A549 (cell line): ENCODE measurements at regions not wholly inside any gene's neighbourhood (a gene's known extent, or its start where the extent isn't known, plus 50 kb on each side); places are given as distances from the start of the nearest gene placed in this dataset.

Source experiments
- ESRRA ChIP-seq: fragments of 150-350 bp; IDR thresholded peaks from 2 replicates; pipeline ENCODE4 v1.6.1; 2014; ENCODE audit warnings: mild to moderate bottlenecking, low read length, borderline replicate concordance
- NR3C1 ChIP-seq: fragments of >200 bp; sonication (Bioruptor Twin); formaldehyde crosslinking; IDR thresholded peaks from 3 replicates; pipeline ENCODE4 v1.6.1; 2017
- POLR2A ChIP-seq: IDR thresholded peaks from 2 replicates; pipeline ENCODE4 v1.6.1; 2012; ENCODE audit warnings: mild to moderate bottlenecking, low read length

DNA sequence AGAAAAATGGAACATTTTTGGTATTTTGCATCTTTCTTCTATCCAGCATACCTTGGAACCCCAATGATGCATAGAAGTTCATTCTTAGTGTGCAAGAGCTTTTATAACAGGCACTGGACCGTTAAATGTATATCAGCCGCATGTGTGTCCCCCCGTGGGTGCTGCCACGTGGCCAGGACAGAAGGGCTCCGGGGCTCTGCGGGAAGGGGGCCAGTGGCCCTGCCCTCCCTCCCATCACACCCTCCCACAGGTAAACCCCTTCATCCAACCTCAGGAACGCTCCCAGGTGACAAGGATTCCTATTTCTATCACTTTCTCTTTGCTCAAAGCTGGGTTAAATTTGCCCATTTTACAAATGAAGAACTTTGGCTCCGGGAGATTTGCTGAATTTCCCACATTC lies 393.4 kb upstream of the IRX4 start:
- no peak for TF ChIP-seq POLR2A
- TF ChIP-seq ESRRA, result no peak
- no peak for TF ChIP-seq NR3C1
